ENCODE measurements at regions not wholly inside any gene's neighbourhood (a gene's known extent, or its start where the extent isn't known, plus 50 kb on each side); places are given as distances from the start of the nearest gene placed in this dataset.

- DNase-seq (ENCODE audit: low read depth in 2 of 2) = no peak
- TF ChIP-seq, protein P1, sequence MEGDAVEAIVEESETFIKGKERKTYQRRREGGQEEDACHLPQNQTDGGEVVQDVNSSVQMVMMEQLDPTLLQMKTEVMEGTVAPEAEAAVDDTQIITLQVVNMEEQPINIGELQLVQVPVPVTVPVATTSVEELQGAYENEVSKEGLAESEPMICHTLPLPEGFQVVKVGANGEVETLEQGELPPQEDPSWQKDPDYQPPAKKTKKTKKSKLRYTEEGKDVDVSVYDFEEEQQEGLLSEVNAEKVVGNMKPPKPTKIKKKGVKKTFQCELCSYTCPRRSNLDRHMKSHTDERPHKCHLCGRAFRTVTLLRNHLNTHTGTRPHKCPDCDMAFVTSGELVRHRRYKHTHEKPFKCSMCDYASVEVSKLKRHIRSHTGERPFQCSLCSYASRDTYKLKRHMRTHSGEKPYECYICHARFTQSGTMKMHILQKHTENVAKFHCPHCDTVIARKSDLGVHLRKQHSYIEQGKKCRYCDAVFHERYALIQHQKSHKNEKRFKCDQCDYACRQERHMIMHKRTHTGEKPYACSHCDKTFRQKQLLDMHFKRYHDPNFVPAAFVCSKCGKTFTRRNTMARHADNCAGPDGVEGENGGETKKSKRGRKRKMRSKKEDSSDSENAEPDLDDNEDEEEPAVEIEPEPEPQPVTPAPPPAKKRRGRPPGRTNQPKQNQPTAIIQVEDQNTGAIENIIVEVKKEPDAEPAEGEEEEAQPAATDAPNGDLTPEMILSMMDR (IDR thresholded peaks at IDR 0.05; ENCODE audit: low read depth, low read length) = no peak
- no peak overlapping the region for H3K4me3 ChIP-seq (replicated peaks in 1 of 2; ENCODE audit: low read depth in 2 of 2, low read length in 2 of 2)
Observed at GRCh38 chr18:26649193-26649543, 100.8 kb upstream of the KCTD1 start.

GRCh38 chr18:26648509-26649192 is 100.3 kb upstream of the KCTD1 start:
- TF ChIP-seq, protein P1 (IDR thresholded peaks at IDR 0.05; ENCODE audit: low read depth, low read length) = no peak
- DNase-seq (ENCODE audit: low read depth in 2 of 2) = no peak
- no peak overlapping the region for H3K4me3 ChIP-seq (replicated peaks in 1 of 2; ENCODE audit: low read depth in 2 of 2, low read length in 2 of 2)

GRCh38 chr18:26646901-26647300 is 98.5 kb upstream of the KCTD1 start:
- no peak overlapping the region for H3K4me3 ChIP-seq (replicated peaks in 1 of 2; ENCODE audit: low read depth in 2 of 2, low read length in 2 of 2)
- no peak for DNase-seq (ENCODE audit: low read depth in 2 of 2)
- TF ChIP-seq, protein P1 (IDR thresholded peaks at IDR 0.05; ENCODE audit: low read depth, low read length) = no peak

DNA sequence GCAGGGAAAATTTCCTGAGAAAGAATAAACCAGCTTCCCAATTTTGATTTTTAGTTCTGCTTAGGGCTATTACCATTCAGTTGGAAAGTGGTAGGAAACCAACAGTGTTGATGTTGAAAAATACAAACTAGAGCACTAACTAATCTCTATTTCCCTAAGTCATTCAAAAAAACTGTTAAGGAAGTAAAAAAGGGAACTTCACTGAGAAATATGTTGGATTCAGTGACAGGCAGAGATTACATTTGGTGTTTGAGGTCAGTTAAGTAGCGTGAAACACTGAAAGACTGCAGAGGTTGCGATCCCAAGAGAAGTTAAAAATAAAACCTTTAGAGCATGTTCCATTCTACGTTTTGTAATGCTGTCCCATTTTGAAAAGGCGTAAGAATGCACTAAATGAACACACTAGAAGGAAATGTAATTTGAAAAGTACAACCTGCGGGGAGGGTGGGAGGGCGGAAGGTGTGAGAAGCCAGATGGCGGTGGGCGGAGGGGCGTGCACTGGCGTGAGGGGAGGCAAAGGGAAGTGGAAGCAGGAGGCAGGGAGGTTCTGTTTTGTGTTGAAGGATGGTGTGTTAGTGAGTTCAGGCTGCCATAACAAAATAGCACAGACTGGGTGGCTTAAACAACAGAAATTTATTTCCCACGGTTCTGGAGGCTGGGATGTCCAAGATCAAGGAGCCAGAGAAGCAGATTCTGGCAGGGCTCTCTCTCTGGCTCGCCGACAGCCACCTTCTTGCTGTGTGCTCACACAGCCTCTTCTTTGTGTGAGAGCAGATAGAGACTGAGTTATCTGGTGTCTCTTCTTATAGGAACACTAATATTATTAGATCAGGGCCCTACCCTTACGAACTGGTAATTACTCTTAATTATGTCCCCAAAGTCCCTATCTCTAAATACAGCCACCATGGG is 94.3 kb upstream of the KCTD1 start:
- TF ChIP-seq, protein P1 (IDR thresholded peaks at IDR 0.05; ENCODE audit: low read depth, low read length) = no peak
- H3K4me3 ChIP-seq (replicated peaks in 1 of 2; ENCODE audit: low read depth in 2 of 2, low read length in 2 of 2) = no peak overlapping the region
- no peak for DNase-seq (ENCODE audit: low read depth in 2 of 2)

- DNase-seq (ENCODE audit: low read depth in 2 of 2) = no peak
- TF ChIP-seq, protein P1 (IDR thresholded peaks at IDR 0.05; ENCODE audit: low read depth, low read length) = no peak
- no peak overlapping the region for H3K4me3 ChIP-seq (replicated peaks in 1 of 2; ENCODE audit: low read depth in 2 of 2, low read length in 2 of 2)
Observed at GRCh38 chr18:26640541-26640940, 92.2 kb upstream of the KCTD1 start.

DNA sequence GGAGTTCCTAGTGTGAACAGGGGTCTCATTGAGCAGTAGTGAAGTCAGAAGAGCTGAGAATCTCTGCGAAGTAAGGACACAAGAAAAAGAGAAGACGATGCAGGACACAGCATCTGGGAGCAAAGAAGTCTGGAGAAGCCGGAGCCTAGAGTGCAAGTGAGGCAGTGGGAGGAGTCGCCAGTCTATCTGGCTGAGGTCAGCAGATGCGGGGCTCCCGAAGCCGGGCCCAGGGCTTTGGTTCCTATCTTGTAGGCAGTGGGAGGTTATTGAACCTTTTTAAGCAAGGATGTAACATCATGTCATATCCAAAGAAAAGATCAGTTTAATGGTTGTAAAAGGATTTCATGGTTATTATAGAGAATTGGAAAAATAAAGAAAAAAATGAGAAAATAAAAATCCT is 90.8 kb upstream of the KCTD1 start:
- TF ChIP-seq, protein P1 (IDR thresholded peaks at IDR 0.05; ENCODE audit: low read depth, low read length) = no peak
- no peak overlapping the region for H3K4me3 ChIP-seq (replicated peaks in 1 of 2; ENCODE audit: low read depth in 2 of 2, low read length in 2 of 2)
- DNase-seq (ENCODE audit: low read depth in 2 of 2) = no peak

Measured in cardiac fibroblast (primary cell).